ENCODE measurements at regions not wholly inside any gene's neighbourhood (a gene's known extent, or its start where the extent isn't known, plus 50 kb on each side); places are given as distances from the start of the nearest gene placed in this dataset.

DNA sequence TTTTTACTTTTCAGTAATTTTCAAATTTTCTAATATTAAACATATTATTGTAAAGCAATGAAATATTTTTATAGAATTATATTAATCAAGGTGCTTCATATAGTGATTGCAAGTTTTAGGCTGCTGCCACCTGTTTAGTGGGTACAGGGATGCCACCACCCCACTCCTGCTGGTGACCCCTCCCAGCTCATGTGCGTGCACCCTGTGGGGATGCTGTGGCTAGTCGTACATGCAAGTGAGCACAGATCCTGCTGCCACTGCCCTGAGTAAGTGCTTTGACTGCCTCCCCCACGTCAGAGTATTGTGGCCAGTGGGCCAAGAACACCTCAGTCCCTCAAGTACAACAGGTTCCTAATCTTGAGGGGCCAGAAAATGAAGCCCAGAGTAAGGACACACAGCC is 320.1 kb upstream of the DDI1 start:
- H3K27me3 ChIP-seq (ENCODE audit: control insufficient read depth, insufficient read depth, low read length) = no peaks in the 10 kb centered on the region
- H3K36me3 ChIP-seq (ENCODE audit: control insufficient read depth, insufficient read depth, low read length) = no peaks in the 10 kb centered on the region
- no peaks in the 10 kb centered on the region for H3K9me3 ChIP-seq (ENCODE audit: control insufficient read depth, insufficient read depth, low read length)
- no peak overlapping the region for H3K4me3 ChIP-seq (ENCODE audit: low read length)
- no peaks in the 10 kb centered on the region for H3K4me1 ChIP-seq (ENCODE audit: control insufficient read depth, insufficient read depth, low read length)
- no CpG with 5 or more reads among the region's 3 CpGs for WGBS (ENCODE audit: insufficient coverage, insufficient read length)
- no peak overlapping the region for H3K27ac ChIP-seq (ENCODE audit: low read length)
- DNase-seq (ENCODE audit: low read depth, low spot score) = no peak

- no peak overlapping the region for H3K27ac ChIP-seq (ENCODE audit: low read length)
- H3K27me3 ChIP-seq (ENCODE audit: control insufficient read depth, insufficient read depth, low read length) = no peaks in the 10 kb centered on the region
- peaks cover 3% of the 10 kb centered on the region; the same call in 1 of the 2 replicates for H3K9me3 ChIP-seq (ENCODE audit: control insufficient read depth, insufficient read depth, low read length)
- H3K4me1 ChIP-seq (ENCODE audit: control insufficient read depth, insufficient read depth, low read length) = no peaks in the 10 kb centered on the region
- H3K36me3 ChIP-seq (ENCODE audit: control insufficient read depth, insufficient read depth, low read length) = no peaks in the 10 kb centered on the region
- WGBS (ENCODE audit: insufficient coverage, insufficient read length) = no CpG with 5 or more reads among the region's 4 CpGs
- H3K4me3 ChIP-seq (ENCODE audit: low read length) = no peak overlapping the region
- no peak for DNase-seq (ENCODE audit: low read depth, low spot score)
These were observed 309.2 kb upstream of the DDI1 start for GRCh38 chr11:103727262-103727661.

DNA sequence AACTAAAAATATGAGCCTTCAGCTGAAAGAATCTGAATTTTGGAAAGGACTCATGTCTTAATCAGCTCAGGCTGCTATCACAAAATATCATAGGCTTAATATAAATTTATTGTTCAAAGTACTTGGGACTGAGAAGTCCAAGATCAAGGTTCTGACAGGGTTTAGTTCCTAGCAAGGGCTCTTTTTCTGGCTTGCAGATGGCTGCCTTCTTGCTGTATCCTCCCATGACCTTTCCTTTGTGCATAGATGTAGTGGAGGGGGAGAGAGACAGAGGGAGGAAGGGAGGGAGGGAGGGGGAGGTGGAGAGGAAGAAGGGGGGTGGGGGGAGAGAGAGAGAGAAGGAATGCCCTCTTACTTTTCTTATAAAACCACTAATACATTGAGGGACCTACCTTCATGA is 306.8 kb upstream of the DDI1 start:
- H3K4me1 ChIP-seq (ENCODE audit: control insufficient read depth, insufficient read depth, low read length) = no peaks in the 10 kb centered on the region; the same call in 1 of the 2 replicates
- no peak overlapping the region for H3K4me3 ChIP-seq (ENCODE audit: low read length)
- no peak for DNase-seq (ENCODE audit: low read depth, low spot score)
- H3K27me3 ChIP-seq (ENCODE audit: control insufficient read depth, insufficient read depth, low read length) = no peaks in the 10 kb centered on the region
- H3K9me3 ChIP-seq (ENCODE audit: control insufficient read depth, insufficient read depth, low read length) = peaks cover 3% of the 10 kb centered on the region; the same call in 1 of the 2 replicates
- H3K27ac ChIP-seq (ENCODE audit: low read length) = no peak overlapping the region
- H3K36me3 ChIP-seq (ENCODE audit: control insufficient read depth, insufficient read depth, low read length) = no peaks in the 10 kb centered on the region

- DNase-seq (ENCODE audit: low read depth, low spot score) = no peak
- Histone ChIP-seq H3K9me3 (ENCODE audit: control insufficient read depth, insufficient read depth, low read length) (peaks cover 3% of the 10 kb centered on the region; the same call in 1 of the 2 replicates), H3K36me3 (ENCODE audit: control insufficient read depth, insufficient read depth, low read length) (no peaks in the 10 kb centered on the region), H3K27me3 (ENCODE audit: control insufficient read depth, insufficient read depth, low read length) (no peaks in the 10 kb centered on the region), H3K27ac (ENCODE audit: low read length) (no peak overlapping the region), H3K4me3 (ENCODE audit: low read length) (no peak overlapping the region), H3K4me1 (ENCODE audit: control insufficient read depth, insufficient read depth, low read length) (no peaks in the 10 kb centered on the region; the same call in 1 of the 2 replicates)
- WGBS (ENCODE audit: insufficient coverage, insufficient read length) = no CpG with 5 or more reads among the region's 2 CpGs
These were observed 306.1 kb upstream of the DDI1 start for GRCh38 chr11:103730131-103730940.

GRCh38 chr11:103731670-103732069 is 304.8 kb upstream of the DDI1 start:
- DNase-seq (ENCODE audit: low read depth, low spot score) = no peak
- no CpG with 5 or more reads among the region's 2 CpGs for WGBS (ENCODE audit: insufficient coverage, insufficient read length)

GRCh38 chr11:103733889-103734288 is 302.6 kb upstream of the DDI1 start:
- Histone ChIP-seq H3K27me3 (ENCODE audit: control insufficient read depth, insufficient read depth, low read length) (no peaks in the 10 kb centered on the region), H3K4me1 (ENCODE audit: control insufficient read depth, insufficient read depth, low read length) (peaks cover 2% of the 10 kb centered on the region; the same call in 1 of the 2 replicates), H3K27ac (ENCODE audit: low read length) (no peak overlapping the region), H3K36me3 (ENCODE audit: control insufficient read depth, insufficient read depth, low read length) (no peaks in the 10 kb centered on the region), H3K9me3 (ENCODE audit: control insufficient read depth, insufficient read depth, low read length) (no peaks in the 10 kb centered on the region), H3K4me3 (ENCODE audit: low read length) (no peak overlapping the region)
- DNase-seq (ENCODE audit: low read depth, low spot score) = no peak
- no CpG with 5 or more reads among the region's 1 CpG for WGBS (ENCODE audit: insufficient coverage, insufficient read length)

More at GRCh38 chr11:103731670-103732069, 304.8 kb upstream of the DDI1 start:
- no peaks in the 10 kb centered on the region for H3K36me3 ChIP-seq (ENCODE audit: control insufficient read depth, insufficient read depth, low read length)
- no peaks in the 10 kb centered on the region; the same call in 1 of the 2 replicates for H3K4me1 ChIP-seq (ENCODE audit: control insufficient read depth, insufficient read depth, low read length)
- H3K27me3 ChIP-seq (ENCODE audit: control insufficient read depth, insufficient read depth, low read length) = no peaks in the 10 kb centered on the region
- H3K9me3 ChIP-seq (ENCODE audit: control insufficient read depth, insufficient read depth, low read length) = peaks cover 3% of the 10 kb centered on the region; the same call in 1 of the 2 replicates
- H3K4me3 ChIP-seq (ENCODE audit: low read length) = no peak overlapping the region
- H3K27ac ChIP-seq (ENCODE audit: low read length) = no peak overlapping the region

- no peaks in the 10 kb centered on the region for H3K9me3 ChIP-seq (ENCODE audit: control insufficient read depth, insufficient read depth, low read length)
- no peak for DNase-seq (ENCODE audit: low read depth, low spot score)
- no peaks in the 10 kb centered on the region for H3K36me3 ChIP-seq (ENCODE audit: control insufficient read depth, insufficient read depth, low read length)
- H3K27ac ChIP-seq (ENCODE audit: low read length) = no peak overlapping the region
- H3K4me3 ChIP-seq (ENCODE audit: low read length) = no peak overlapping the region
- no peaks in the 10 kb centered on the region for H3K27me3 ChIP-seq (ENCODE audit: control insufficient read depth, insufficient read depth, low read length)
- peaks cover 2% of the 10 kb centered on the region; the same call in 1 of the 2 replicates for H3K4me1 ChIP-seq (ENCODE audit: control insufficient read depth, insufficient read depth, low read length)
- WGBS (ENCODE audit: insufficient coverage, insufficient read length) = no CpG with 5 or more reads among the region's 4 CpGs
These were observed 300.9 kb upstream of the DDI1 start for GRCh38 chr11:103735497-103736032.

DNA sequence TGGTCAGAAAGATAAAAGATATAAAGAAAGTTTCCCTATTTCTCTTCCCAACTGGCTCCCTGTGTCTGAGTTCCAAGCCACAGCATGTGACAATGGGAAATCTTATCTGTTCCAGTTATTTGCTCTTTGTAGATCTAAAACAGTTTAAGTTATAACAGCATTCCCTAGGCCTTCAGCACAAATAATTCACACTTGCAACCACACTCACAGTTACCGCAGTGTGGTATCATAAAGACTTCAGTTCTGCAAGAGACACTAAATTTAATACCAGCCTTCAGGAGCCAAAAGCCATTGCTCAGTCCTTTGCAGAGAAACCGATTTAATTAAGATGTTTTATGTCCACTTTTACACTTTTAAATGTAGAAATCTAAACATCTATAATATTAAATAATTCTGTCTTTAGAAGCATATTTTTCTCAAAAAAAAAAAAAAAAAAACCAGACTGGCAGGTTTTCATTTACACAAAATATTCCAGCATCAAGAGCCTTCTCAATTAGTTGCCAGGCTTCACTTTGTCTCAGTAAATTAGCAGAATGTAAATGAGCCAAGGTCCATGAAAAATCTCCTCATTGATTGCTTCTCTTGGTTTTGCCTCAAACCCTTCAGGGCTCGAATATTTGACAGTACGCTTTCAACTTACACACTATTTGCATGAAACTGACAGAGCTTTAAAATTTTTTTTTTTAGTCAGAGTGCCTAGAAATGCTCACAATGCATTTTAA is 300.0 kb upstream of the DDI1 start:
- Histone ChIP-seq H3K27me3 (ENCODE audit: control insufficient read depth, insufficient read depth, low read length) (no peaks in the 10 kb centered on the region), H3K9me3 (ENCODE audit: control insufficient read depth, insufficient read depth, low read length) (no peaks in the 10 kb centered on the region), H3K4me3 (ENCODE audit: low read length) (no peak overlapping the region), H3K4me1 (ENCODE audit: control insufficient read depth, insufficient read depth, low read length) (peaks cover 2% of the 10 kb centered on the region; the same call in 1 of the 2 replicates), H3K36me3 (ENCODE audit: control insufficient read depth, insufficient read depth, low read length) (no peaks in the 10 kb centered on the region), H3K27ac (ENCODE audit: low read length) (no peak overlapping the region)
- DNase-seq (ENCODE audit: low read depth, low spot score) = no peak
- no CpG with 5 or more reads among the region's 4 CpGs for WGBS (ENCODE audit: insufficient coverage, insufficient read length)

- Histone ChIP-seq H3K36me3 (ENCODE audit: control insufficient read depth, insufficient read depth, low read length) (no peaks in the 10 kb centered on the region), H3K4me1 (ENCODE audit: control insufficient read depth, insufficient read depth, low read length) (peaks cover 2% of the 10 kb centered on the region; the same call in 1 of the 2 replicates), H3K9me3 (ENCODE audit: control insufficient read depth, insufficient read depth, low read length) (no peaks in the 10 kb centered on the region), H3K27me3 (ENCODE audit: control insufficient read depth, insufficient read depth, low read length) (no peaks in the 10 kb centered on the region), H3K4me3 (ENCODE audit: low read length) (no peak overlapping the region), H3K27ac (ENCODE audit: low read length) (no peak overlapping the region)
- DNase-seq (ENCODE audit: low read depth, low spot score) = no peak
- WGBS (ENCODE audit: insufficient coverage, insufficient read length) = no CpG with 5 or more reads among the region's 4 CpGs
These were observed 299.3 kb upstream of the DDI1 start for GRCh38 chr11:103737037-103737622.

DNA sequence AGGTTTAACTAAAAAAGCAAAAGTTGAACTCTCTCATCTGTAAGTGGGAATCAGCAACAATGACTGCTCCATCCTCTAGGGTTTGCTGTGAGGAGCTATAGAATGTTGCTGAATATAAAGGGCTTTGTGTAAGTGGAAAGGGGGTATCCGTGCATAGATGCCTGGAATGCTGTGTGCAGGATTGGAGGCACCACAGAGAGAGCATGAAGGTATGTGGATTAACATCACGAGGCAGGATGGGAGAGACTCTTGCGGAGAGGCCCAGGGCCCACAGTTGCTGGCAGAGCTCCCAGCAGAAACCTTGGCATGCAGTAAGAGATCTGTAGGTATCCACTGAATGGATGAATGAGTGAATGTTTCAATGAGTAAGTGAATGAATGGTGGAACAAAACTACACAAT is 298.7 kb upstream of the DDI1 start:
- DNase-seq (ENCODE audit: low read depth, low spot score) = no peak
- no peaks in the 10 kb centered on the region for H3K9me3 ChIP-seq (ENCODE audit: control insufficient read depth, insufficient read depth, low read length)
- no CpG with 5 or more reads among the region's 3 CpGs for WGBS (ENCODE audit: insufficient coverage, insufficient read length)
- H3K27me3 ChIP-seq (ENCODE audit: control insufficient read depth, insufficient read depth, low read length) = no peaks in the 10 kb centered on the region
- H3K36me3 ChIP-seq (ENCODE audit: control insufficient read depth, insufficient read depth, low read length) = no peaks in the 10 kb centered on the region
- H3K4me3 ChIP-seq (ENCODE audit: low read length) = no peak overlapping the region
- no peak overlapping the region for H3K27ac ChIP-seq (ENCODE audit: low read length)
- H3K4me1 ChIP-seq (ENCODE audit: control insufficient read depth, insufficient read depth, low read length) = peaks cover 2% of the 10 kb centered on the region; the same call in 1 of the 2 replicates

Data from iPS DF 6.9 (cell line).